ENCODE measurements at regions not wholly inside any gene's neighbourhood (a gene's known extent, or its start where the extent isn't known, plus 50 kb on each side); places are given as distances from the start of the nearest gene placed in this dataset.
"Not testable (repeated sequence)": the region's sequence is repeated elsewhere in the genome, so short reads cannot be mapped to it uniquely, and the experiment has no call there.

DNA sequence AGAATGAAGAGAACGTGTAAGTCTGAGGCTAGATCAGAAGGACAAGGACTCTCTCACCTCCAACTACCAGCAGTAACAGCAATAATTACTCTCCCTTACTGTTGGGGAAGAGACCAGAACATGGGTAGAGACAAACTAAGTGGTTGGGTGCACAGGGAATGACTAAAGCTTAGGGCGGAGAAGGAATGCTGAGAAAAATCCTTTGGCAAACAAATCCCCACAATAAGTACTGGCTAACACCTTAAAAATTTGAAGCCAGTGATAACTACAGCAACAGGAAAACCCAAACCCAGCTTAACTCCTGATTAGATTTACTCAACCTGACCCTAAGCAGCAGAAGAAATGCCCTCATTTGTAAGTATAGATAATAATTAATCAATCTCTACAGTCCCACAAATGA lies 759.0 kb downstream of the AACS start:
- DNase-seq, result no peak

DNA sequence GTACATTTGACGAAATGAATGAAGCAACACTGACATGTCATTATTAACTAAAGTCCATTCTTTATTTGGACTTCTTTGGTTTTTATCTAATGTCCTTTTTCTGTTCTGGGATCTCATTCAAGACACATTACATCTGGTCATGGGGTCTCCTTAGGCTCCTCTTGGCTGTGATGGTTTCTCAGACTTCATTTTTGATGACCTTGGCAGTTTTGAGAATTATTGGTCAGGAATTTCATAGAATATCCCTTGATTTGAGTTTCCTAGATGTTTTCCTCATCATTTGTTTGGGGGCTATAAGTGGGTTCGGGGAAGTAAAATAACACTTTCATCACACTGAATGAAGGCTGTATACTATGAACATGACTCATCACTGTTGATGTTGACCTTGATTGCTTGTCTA lies 770.6 kb downstream of the AACS start:
- no peak for DNase-seq

DNA sequence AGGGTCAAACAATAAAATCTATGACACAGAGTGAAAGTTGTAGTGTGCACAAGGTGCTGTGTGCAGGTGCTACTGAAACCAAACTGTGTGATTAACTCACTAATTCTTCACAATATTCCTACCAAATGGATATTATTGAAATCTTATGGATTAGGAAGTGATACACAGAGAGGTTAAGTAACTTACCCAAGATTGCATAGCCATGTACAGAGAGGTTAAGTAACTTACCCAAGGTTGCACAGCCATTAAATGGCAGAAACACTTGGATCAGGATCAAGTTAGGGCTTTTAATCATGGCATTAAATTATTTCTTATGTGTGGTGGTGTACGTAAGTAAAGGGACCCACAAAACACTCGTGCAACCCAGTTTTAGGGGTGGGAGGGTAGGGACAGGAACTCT lies 771.4 kb downstream of the AACS start:
- DNase-seq, result no peak

DNA sequence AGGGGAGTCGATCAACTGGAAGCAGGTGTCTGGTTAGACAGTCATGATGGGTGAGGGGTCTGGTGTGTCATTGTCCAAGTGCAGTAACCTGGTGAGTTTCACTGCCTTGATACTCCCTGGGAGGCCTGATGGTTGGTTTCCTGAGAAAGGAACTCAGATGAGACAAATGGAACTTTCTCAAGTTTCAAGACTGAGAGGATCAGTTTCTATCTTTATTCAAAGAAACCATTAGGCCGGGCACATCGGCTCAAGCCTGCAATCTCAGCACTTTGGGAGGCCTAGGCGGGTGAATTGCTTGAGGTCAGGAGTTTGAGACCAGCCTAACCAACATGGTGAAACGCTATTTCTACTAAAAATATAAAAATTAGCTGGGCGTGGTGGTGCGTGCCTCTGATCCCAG lies 776.1 kb downstream of the AACS start:
- no peak for DNase-seq

DNA sequence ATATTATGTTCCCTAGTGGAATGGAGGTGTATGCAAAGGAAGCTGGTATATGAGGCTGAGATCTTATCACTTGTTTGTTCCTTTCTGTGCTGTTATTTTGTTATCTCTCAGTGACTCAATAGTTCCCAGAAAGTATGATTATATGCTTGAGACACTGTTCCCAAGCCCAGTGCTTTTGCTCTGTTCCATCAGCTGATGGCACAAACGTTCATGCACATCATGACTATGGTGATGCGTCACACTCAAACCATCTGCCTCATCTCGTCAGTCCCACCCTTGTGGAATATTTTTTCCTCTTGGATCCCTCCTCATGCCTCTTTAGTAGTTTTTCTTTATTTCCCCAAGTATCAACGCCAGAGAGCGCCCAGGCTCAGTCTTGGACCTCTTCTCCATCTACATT lies 786.9 kb downstream of the AACS start:
- no peak for DNase-seq

DNA sequence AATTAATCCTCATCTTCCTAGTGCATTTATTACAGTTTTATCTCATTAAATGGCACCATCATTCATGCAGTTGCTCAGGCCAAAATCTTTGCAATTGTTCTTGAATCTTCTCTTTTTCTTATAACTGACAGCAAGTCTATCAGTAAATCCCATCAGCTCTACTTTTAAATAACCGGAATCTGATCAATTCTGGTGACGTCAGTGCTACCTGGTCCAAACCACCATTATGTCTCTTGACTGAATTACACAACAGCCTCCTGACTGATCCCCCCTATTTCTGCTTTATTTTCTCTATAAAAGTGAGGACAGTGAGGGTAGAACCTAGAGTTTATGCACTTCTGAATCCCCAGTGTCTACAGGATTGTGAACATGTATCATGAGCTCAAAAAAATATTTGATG lies 787.4 kb downstream of the AACS start:
- DNase-seq, result no peak

DNA sequence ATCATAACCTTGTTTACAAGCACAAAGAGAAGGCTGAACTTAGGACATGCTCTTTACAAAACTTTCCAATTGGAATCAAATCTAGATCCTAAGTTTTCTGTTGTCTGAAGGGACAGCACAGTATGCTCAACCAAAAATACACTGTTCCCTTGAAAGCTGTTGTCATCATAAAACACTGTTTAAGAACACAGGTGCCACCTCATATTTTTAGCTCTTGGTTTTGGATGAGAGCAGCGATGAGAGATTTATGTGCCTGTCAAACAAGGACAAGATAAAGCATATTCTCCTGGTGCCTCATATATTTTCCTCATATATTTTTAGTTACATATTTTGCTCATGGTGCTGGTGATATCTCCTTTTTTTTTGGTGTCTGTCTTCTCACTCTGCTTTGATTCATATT lies 788.4 kb downstream of the AACS start:
- DNase-seq, result no peak

DNA sequence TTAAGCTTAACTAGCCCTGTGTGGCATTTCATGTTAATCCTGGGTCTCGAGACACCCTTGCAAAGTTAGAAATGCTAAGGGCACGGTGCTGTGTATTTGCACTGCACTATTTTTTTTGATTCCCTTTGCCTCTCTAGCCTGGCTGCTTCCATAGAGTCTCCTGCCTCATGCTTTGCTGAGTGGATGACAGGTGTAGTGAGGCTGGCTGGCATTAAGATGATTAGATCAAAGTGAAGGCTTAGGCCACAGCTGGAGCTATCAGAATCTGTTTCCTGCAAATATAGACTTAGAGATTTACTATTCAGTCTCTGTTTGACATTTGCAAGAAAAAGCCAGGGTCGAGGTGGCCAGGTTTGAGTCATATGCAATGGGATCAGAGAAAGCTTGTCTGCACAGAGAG lies 791.1 kb downstream of the AACS start:
- no peak for DNase-seq

DNA sequence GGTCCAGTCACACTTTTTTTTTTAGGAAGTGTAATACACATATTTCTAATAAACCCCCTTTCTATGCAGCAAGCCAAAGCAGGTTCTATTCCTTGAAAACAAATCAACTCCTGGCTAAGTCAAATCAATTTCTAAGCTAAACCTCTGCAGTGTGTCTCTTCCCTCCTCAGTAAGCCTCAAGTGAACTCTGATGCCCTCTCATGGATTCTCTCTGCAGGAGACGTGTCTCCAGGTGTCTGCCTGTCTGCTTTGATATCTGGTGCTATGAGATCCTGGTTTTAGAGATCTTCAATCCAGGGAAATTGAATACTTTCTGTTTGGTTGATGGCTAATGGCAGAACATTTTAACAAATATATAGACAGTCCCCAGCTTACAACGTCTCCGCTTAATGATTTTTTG lies 791.7 kb downstream of the AACS start:
- no peak for DNase-seq

DNA sequence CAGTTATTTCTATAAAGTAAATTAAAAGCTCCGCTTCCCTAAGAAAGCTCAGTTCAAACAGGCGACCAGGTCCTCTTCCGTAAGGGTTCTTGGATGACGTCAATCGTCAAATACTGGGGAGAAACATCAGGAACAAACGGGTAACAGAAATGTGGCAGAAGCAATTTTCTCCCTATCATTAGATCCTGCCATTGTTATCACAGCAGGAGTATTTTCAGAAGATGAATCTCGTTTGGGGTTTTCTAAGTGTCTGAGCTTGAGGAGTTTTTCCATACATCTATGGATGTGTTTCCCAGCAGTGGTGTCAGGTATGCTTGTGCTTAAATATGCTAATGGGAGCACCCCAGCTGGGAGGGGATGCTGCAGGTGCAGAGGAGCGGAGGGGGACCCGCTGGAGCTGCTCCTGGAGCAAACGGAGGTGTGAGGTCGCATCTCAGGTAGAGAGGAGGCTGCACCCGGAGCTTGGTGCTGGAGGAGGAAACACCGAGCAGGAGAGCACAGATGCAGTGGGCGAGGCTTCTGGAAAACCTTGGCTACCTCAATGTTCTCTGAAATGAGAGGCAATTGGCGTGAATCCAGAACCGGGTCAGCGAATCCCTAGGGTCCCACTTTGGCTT lies 795.5 kb downstream of the AACS start:
- DNase-seq, result no peak

DNA sequence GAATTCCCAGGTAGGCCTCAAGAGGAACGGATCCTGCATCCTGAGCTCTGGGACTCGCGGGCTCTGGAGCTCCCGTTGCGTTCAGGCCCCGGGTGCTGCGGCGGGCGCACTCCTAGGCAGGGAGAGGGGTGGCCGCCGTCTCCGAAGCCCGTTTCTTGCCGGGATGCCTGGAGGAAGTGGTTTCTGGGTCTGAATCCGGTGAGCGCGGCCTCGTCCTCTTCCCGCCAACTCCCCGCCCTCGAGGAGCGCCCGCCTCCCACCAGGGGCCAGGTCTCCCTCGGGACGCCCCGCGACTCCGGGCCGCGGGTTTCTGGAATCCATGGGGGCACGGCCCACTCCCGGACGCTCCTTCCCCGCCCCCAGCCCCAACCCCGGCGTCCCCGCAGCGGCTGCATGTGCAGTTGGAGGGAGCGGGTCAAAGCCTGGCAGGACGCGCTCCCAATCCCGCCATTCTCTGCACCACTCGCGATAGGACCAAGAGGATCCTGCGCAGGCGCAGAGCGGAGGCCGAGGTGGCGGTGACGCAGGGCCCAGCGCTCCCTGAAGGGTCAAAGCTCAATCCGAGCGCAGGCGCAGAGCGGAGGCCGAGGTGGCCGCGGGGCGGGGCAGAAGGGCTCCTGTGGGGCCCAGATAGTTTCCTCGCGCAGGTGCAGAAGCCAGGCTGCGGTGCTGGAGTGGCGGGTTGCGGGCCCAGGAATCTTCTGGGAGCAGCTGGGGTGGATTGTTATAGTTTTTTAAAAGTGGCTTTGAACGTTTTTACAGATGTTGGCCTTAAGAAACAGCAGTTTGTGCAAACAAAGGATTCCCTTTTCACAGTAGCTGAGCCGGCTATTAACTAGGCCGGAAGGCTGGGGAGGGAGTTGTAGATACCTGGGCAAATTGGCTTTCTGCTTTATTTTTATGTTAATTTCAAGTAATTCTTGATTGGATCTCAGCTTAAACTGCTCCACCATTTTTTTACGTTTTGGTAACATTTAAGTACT lies 796.4 kb downstream of the AACS start:
- DNase-seq, result no peak

DNA sequence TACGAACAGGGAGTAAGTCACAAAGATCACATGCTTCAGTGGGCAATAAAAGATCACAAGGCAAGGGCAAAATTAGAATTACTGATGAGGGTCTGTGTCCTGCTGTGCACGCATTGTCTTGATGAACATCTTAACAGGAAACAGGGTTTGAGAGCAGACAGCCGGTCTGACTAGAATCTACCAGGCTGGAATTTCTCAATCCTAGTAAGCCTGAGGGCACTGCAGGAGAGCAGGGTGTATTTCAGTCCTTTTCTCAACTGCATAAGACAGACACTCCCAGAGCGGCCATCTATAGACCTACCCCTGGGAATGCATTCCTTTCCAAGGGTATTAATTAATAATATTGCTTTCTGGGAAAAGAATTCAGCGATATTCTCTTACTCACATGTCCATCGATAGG lies 800.0 kb downstream of the AACS start:
- not testable (repeated sequence) for DNase-seq

DNA sequence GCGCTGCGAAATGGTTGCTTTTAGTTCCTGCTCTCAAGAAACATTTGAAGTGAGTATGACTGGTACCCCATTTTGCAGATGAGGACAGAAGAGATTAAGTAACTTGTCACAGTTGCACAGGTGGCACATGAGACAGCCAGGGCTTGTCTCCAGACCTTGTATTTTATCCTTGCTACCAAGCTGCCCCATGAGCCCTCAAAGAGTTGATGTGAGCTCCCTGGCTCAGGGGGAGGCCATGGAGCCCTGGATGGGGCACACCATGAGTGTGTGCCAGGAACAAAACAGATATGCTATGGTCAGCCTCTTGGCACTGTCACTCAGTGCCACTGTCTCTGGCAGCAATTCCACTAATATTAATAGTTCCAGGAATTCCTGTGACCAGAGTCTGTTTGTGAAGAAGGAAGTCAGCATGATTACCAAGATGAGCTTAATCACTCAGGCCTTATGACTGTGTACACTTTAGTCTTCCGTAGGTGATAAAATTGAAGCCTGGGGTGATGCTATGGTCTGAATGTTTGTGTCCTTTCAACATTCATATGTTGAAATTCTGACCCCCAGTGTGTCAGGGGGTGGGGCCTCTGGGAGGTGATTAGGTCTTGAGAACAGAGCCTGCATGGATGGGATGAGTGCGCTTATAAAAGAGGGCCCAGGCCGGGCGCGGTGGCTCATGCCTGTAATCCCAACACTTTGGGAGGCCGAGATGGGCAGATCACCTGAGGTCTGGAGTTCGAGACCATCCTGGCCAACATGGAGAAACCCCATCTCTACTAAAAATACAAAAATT lies 806.8 kb downstream of the AACS start:
- no peak for DNase-seq

DNA sequence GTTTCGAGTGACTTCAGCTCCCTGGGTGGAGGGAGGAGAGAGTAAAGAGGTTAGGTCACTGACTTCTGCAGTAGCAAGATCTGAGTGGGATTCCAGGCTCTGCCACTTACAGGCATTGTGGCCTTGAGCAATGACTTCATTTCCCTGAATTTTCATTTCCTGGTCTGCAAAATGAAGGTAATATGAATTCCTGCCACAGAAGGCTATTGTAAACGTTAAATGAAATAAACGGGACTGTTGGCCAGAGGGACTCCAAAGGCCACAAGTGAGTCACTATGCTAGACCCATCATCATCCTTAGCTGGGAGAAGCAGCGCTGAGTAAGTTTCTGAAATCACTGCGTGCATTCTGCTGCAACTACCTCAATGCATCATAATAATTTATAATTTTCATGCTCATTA lies 807.8 kb downstream of the AACS start:
- no peak for DNase-seq

DNA sequence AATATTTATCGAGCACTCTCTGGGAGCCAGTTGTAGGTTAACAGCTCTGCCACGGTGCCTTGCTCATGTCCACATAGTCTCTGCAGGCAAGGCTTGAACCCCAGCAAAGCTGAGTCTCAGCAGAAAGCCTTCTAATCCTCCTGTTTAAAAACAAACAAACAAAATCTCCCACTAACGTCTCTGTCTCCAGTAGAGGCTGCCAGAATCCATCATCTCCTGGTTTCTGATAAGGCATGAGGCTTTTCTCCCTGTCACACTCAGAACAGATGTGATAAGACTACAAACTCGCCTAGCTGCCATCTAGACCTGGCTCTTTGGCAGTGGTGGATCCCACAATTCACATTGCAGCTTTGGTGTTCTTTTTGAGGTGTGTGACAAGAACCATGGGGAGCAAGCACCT lies 813.2 kb downstream of the AACS start:
- no peak for DNase-seq

DNA sequence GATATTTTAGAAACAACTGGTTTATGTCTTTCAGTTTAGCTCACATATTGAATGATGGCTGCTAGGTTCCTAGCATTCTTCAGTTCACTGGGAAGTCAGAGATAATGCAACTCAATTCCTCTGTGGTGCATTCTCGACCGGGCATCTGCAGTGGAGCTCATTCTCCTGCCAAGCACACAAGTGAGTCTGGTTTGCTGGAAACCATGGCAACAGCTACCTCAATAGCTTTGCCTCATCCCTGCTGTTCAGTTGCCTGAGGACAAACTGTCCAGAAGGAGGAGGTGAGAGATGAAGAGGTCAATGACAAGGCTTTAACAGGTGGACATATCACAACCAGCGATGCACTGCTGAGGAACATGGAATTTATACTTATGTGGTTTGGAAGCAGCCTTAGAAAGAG lies 816.9 kb downstream of the AACS start:
- no peak for DNase-seq

DNA sequence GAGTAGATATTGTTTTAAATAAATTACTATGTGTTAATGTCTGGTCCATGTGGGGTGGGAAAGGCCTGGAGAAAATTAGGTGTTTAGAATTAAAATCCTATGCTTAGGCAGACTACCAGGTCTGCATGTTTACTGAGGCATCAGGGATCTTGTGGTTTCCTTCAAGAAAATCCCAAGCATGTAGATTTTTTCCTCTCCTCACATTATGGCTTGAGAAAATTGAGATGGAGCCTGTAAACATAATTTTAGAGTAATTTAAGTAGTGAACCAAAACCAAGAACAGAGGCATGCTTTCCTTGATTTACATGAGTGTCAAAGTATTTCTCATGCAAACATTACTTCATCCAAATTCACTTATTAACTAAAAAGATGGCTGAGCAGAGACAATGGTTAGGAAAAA lies 823.7 kb downstream of the AACS start:
- DNase-seq, result no peak

DNA sequence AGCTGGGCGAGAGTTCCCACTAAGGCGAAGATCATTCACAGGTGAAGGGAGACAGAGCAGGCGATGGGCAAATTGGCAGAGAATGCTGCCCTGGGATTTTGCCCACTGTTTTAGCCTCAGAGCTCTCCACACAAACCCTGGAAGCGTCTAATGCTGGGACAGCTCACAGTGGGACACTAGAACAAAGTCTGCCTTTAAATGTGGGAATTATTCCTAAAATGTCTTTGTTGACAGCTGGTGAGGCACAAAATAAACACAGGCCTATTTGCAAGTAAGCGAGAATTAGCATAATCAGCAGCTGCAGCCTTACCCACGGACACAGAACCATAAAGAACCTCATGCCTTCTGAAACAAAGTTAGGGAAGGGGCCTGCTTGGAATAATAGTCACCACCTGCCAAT lies 824.5 kb downstream of the AACS start:
- no peak for DNase-seq

DNA sequence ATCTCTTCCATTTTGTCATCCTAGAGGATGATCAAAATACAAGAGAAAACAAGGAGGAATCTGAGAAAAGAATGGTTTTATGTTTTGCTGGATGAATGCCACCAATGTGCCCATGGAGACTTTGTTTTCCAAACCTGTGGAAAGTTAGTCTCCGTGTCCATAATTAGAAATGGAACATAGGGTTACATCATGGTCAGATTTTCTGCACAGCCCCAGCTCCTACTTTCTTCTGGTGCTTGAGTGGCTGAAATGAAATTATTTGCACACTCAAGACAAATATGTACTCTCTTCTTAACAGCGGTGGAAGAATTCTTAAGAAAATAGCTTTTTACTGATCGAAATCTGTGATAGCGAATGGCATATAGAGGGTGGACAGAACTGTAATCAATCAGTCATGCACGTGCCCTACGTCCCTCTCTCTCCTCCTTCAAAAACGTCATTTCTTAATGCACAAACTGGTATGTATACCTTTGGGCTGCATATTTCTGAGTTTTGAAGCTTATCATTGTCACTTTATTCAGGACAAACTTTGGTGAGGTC lies 825.2 kb downstream of the AACS start:
- DNase-seq, result no peak

DNA sequence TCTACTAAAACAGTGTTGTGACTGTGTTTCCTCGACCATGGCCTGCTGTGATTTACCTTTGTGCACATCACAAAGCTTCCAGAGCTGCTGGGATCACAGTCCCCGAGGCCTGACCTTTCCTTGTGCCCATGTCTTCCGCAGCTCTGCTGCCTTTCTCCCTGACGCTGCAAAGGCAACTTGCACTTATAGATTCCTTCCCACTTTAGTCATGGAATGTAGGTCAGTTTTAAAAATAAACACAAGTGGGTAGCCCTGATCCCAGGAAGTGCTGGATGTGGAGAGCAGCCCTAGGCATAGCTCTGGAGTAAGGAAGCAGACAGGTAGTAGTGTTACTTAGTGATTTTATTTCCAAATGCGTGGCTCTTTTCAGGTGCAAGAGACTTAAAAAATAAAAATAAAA lies 825.7 kb downstream of the AACS start:
- no peak for DNase-seq

DNA sequence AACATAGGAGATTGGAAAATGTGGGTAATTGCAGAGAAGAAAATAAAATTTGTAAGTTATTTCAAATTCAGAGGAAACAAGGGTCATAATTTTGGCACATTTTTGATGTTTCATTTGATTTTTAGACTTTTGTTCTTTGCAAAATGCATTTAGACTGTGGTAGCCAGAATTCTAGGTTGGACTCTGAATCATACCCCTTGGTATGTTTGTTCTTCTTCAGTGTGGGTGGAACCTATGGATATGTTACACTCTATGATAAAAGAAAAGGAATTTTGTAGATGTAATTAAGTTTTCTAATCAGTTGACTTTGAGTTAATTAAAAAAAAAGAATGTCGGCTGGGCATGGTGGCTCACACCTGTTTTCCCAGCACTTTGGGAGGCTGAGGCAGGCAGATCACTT lies 827.0 kb downstream of the AACS start:
- no peak for DNase-seq

DNA sequence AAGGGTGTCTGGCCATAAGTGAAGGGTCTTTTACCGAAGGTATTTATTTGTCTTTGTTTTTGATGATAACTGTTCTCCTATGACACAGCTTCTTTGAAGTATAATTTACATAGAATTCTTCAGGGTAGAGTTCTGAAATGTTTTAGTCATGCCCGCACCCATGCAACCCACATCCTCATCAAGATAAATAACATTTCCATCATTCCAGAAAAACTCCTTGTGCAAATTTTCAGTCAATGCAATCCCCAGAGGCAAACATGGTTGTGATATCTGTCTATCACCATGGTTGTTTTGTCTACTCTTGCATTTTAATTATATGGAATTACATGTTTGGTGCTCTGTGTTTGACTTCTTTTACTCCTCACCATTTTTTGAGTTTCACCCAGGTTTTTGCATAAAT lies 837.8 kb downstream of the AACS start:
- DNase-seq, result no peak

DNA sequence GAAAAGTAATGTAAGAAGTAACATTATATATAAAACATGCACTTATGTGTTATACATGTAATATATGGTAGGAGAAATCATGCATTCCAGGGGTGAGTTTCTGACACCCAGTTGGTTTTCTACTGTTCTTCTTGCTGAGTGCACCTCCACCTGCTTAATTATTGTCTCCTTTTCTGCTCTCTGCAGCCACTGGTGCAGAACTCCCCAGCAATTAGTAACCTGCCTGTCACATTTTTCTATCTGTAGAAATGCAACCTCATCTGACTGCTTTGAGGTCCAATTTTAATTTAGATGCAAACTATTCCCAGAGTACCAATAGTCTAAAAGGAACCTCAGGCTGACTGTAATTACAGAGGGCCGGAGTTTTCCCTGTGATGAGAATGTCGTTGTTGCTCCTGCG lies 842.1 kb downstream of the AACS start:
- DNase-seq, result no peak

All from COR-L47 (cell line).